ENCODE measurements at regions not wholly inside any gene's neighbourhood (a gene's known extent, or its start where the extent isn't known, plus 50 kb on each side); places are given as distances from the start of the nearest gene placed in this dataset.

DNA sequence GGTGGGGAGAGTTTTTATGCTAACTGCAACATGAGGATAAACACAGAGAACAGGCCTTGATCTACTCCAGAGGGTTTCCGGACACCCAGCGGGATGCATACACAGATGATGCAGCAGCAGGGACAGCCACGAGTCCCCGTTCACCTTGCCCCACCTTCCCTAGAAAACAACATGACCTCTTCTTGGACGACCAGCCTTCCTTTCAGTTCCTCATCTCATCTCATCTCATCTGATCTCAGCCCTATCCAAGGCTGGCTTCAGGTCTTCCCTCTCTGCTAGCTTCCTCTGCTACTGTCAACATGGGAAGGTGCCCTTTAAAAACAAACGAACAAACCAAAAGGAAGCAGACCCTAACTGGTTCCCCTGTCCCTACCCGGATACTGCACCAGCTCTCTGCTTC lies 1356.2 kb downstream of the TBC1D22A start (continued):
- TF ChIP-seq NR3C1 (CRISPR knock-in tag; IDR thresholded peaks at IDR 0.05) (no peak), ZNF782 (CRISPR knock-in tag; IDR thresholded peaks at IDR 0.05; ENCODE audit: borderline replicate concordance) (no peak)

DNA sequence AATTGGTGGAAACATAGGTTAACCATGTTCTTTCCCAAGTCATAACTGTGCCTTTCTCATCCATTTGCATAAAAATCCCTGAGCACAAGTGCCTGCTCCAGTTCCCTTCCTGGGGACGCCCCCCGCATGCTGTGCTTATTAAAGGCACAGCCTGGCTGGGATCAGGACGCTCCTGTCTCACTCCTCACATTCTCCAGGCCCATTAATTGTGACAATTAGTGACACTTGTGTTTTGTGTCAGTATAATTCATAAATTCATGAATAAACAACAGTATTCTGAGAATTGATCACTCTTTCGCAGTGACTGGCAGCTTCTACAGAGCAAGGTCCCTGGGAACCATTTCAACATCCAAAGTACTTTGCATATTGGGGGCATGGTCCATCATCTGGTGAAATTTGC lies 1354.4 kb downstream of the TBC1D22A start:
- DNase-seq (ENCODE audit: low spot score) = no peak
- CTCF ChIA-PET (ENCODE audit: low intra/inter-chr PET ratio, low total read pairs) = no interaction called here
- WGBS (ENCODE audit: low lambda C conversion rate) = 33% methylated on average over 4 of the region's 4 CpGs
- FAIRE-seq = no peak
- Histone ChIP-seq H3K27me3 (ENCODE audit: control insufficient read depth in 1 of 2, insufficient read depth in 2 of 2, low read length in 2 of 2) (no peaks in the 10 kb centered on the region; a peak in 1 of 5 replicates), H3K36me3 (replicated peaks in 1 of 2; ENCODE audit: control insufficient read depth in 1 of 2, insufficient read depth in 2 of 2, low read length in 2 of 2) (no peaks in the 10 kb centered on the region), H3K79me2 (ENCODE audit: insufficient read depth, low read length) (no peaks in the 10 kb centered on the region), H3K27ac (ENCODE audit: extremely low read length, insufficient read depth, low read length) (no peak overlapping the region), H3K9ac (ENCODE audit: insufficient read depth, low read depth, low read length) (no peak overlapping the region), H4K20me1 (ENCODE audit: insufficient read depth, low read length) (no peaks in the 10 kb centered on the region), H3K9me3 (ENCODE audit: low read length) (no peaks in the 10 kb centered on the region), H3K4me1 (ENCODE audit: insufficient read depth, low read length) (no peaks in the 10 kb centered on the region), H2AFZ (ENCODE audit: low read length) (no peak overlapping the region), H3K4me3 (replicated peaks in 1 of 3; ENCODE audit: insufficient read depth in 1 of 3, low read depth in 2 of 3, low read length in 3 of 3) (no peak overlapping the region), H3K4me2 (ENCODE audit: low read depth, low read length) (no peak overlapping the region)
- TF ChIP-seq, protein P1, sequence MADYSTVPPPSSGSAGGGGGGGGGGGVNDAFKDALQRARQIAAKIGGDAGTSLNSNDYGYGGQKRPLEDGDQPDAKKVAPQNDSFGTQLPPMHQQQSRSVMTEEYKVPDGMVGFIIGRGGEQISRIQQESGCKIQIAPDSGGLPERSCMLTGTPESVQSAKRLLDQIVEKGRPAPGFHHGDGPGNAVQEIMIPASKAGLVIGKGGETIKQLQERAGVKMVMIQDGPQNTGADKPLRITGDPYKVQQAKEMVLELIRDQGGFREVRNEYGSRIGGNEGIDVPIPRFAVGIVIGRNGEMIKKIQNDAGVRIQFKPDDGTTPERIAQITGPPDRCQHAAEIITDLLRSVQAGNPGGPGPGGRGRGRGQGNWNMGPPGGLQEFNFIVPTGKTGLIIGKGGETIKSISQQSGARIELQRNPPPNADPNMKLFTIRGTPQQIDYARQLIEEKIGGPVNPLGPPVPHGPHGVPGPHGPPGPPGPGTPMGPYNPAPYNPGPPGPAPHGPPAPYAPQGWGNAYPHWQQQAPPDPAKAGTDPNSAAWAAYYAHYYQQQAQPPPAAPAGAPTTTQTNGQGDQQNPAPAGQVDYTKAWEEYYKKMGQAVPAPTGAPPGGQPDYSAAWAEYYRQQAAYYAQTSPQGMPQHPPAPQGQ (CRISPR knock-in tag; IDR thresholded peaks at IDR 0.05; ENCODE audit: borderline replicate concordance) = no peak
- TF ChIP-seq ZSCAN25 (CRISPR knock-in tag; IDR thresholded peaks at IDR 0.05) = no peak
- TF ChIP-seq RFXAP (CRISPR knock-in tag; IDR thresholded peaks at IDR 0.05; ENCODE audit: borderline replicate concordance) = no peak
- no peak for TF ChIP-seq SRF (IDR thresholded peaks at IDR 0.05; ENCODE audit: low read depth, low read length)
- no peak for TF ChIP-seq ZNF777 (CRISPR knock-in tag; IDR thresholded peaks at IDR 0.05)
- TF ChIP-seq, protein P2, sequence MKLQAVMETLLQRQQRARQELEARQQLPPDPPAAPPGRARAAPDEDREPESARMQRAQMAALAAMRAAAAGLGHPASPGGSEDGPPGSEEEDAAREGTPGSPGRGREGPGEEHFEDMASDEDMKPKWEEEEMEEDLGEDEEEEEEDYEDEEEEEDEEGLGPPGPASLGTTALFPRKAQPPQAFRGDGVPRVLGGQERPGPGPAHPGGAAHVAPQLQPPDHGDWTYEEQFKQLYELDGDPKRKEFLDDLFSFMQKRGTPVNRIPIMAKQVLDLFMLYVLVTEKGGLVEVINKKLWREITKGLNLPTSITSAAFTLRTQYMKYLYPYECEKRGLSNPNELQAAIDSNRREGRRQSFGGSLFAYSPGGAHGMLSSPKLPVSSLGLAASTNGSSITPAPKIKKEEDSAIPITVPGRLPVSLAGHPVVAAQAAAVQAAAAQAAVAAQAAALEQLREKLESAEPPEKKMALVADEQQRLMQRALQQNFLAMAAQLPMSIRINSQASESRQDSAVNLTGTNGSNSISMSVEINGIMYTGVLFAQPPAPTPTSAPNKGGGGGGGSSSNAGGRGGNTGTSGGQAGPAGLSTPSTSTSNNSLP (IDR thresholded peaks at IDR 0.05; ENCODE audit: low read depth, low read length) = no peak
- TF ChIP-seq, protein P3, sequence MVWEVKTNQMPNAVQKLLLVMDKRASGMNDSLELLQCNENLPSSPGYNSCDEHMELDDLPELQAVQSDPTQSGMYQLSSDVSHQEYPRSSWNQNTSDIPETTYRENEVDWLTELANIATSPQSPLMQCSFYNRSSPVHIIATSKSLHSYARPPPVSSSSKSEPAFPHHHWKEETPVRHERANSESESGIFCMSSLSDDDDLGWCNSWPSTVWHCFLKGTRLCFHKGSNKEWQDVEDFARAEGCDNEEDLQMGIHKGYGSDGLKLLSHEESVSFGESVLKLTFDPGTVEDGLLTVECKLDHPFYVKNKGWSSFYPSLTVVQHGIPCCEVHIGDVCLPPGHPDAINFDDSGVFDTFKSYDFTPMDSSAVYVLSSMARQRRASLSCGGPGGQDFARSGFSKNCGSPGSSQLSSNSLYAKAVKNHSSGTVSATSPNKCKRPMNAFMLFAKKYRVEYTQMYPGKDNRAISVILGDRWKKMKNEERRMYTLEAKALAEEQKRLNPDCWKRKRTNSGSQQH (CRISPR knock-in tag; IDR thresholded peaks at IDR 0.05; ENCODE audit: low read depth) = no peak
- in situ Hi-C loops (cut with HindIII; ENCODE audit: extremely low pct_ligation_motif_present, low pct_unique_long_range_greater_than_20kb) (no loop called here), intact Hi-C loops (cut with micrococcal nuclease; ENCODE audit: unreplicated experiment) (no loop called here)
- no TSS peak for BruUV-seq (replicated peaks)
- POLR2A ChIA-PET = no interaction called here
- no peak for ATAC-seq

Measured in HepG2 (cell line).